ENCODE measurements at regions not wholly inside any gene's neighbourhood (a gene's known extent, or its start where the extent isn't known, plus 50 kb on each side); places are given as distances from the start of the nearest gene placed in this dataset.

DNA sequence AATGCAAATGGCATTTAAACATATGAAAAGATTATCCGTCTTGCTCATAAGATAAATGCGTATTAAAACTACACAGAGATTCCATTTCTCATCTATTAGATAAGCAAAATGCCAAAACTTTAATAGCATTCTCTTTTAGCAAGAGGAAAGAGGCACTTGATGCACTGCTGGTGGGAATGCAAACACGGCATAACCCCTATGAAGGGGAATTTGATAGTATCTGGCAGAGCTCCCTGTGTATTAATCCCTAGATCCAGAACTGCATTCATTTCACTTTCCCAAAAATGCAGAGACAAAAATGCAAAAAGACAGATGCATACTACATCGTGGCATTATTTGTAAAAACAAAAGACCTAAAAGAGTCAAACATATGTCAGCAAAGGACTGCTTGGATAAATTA lies 193.6 kb upstream of the STARD13 start:
- TF ChIP-seq, protein P1, sequence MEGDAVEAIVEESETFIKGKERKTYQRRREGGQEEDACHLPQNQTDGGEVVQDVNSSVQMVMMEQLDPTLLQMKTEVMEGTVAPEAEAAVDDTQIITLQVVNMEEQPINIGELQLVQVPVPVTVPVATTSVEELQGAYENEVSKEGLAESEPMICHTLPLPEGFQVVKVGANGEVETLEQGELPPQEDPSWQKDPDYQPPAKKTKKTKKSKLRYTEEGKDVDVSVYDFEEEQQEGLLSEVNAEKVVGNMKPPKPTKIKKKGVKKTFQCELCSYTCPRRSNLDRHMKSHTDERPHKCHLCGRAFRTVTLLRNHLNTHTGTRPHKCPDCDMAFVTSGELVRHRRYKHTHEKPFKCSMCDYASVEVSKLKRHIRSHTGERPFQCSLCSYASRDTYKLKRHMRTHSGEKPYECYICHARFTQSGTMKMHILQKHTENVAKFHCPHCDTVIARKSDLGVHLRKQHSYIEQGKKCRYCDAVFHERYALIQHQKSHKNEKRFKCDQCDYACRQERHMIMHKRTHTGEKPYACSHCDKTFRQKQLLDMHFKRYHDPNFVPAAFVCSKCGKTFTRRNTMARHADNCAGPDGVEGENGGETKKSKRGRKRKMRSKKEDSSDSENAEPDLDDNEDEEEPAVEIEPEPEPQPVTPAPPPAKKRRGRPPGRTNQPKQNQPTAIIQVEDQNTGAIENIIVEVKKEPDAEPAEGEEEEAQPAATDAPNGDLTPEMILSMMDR (conservative IDR thresholded peaks at IDR 0.05 in 1 of 2, IDR thresholded peaks at IDR 0.05 in 1 of 2; ENCODE audit: extremely low read depth in 1 of 2, insufficient read depth in 1 of 2, low read depth in 1 of 2, low read length in 2 of 2), result no peak
- TF ChIP-seq EZH2 (IDR thresholded peaks at IDR 0.05; ENCODE audit: borderline replicate concordance, low read length), result no peak
